ENCODE measurements at regions not wholly inside any gene's neighbourhood (a gene's known extent, or its start where the extent isn't known, plus 50 kb on each side); places are given as distances from the start of the nearest gene placed in this dataset.

- H3K9me3 Mint-ChIP-seq (ENCODE audit: unreplicated experiment) = no peaks in the 10 kb centered on the region
- TF ChIP-seq, protein P1, sequence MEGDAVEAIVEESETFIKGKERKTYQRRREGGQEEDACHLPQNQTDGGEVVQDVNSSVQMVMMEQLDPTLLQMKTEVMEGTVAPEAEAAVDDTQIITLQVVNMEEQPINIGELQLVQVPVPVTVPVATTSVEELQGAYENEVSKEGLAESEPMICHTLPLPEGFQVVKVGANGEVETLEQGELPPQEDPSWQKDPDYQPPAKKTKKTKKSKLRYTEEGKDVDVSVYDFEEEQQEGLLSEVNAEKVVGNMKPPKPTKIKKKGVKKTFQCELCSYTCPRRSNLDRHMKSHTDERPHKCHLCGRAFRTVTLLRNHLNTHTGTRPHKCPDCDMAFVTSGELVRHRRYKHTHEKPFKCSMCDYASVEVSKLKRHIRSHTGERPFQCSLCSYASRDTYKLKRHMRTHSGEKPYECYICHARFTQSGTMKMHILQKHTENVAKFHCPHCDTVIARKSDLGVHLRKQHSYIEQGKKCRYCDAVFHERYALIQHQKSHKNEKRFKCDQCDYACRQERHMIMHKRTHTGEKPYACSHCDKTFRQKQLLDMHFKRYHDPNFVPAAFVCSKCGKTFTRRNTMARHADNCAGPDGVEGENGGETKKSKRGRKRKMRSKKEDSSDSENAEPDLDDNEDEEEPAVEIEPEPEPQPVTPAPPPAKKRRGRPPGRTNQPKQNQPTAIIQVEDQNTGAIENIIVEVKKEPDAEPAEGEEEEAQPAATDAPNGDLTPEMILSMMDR (IDR thresholded peaks at IDR 0.05; ENCODE audit: unreplicated experiment) = no peak
- H3K27ac Mint-ChIP-seq (ENCODE audit: unreplicated experiment) = no peak overlapping the region
- H3K27me3 Mint-ChIP-seq (ENCODE audit: unreplicated experiment) = no peaks in the 10 kb centered on the region
- no peak for DNase-seq (ENCODE audit: low spot score)
- no peaks in the 10 kb centered on the region for H3K4me1 Mint-ChIP-seq (ENCODE audit: unreplicated experiment)
- H3K4me3 Mint-ChIP-seq (ENCODE audit: unreplicated experiment) = no peak overlapping the region
- no peaks in the 10 kb centered on the region for H3K36me3 Mint-ChIP-seq (ENCODE audit: low read depth, unreplicated experiment)
Observed at GRCh38 chr14:98189511-98189910, 1082.5 kb downstream of the BCL11B start.

DNA sequence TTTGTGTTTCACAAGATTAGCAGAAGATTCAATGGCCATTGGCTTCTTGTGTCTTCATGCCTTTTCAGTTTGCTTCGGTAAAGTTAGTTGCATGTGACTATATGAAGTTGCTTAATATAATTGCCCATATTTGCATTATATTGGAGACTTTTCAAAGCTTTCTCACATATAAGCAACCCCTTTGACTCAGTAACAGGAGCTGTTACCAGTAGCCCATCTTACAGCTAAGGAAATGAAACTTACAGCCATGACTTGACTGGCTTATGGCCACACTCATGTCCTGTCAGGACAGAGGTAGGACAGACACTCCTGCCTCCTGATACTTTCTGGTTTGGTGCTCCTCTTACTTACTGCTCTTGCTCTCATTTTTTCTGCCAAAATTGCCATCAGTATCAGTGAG lies 1082.1 kb downstream of the BCL11B start:
- no peak for DNase-seq (ENCODE audit: low spot score)
- no peak overlapping the region for H3K4me3 Mint-ChIP-seq (ENCODE audit: unreplicated experiment)
- H3K27ac Mint-ChIP-seq (ENCODE audit: unreplicated experiment) = no peak overlapping the region
- TF ChIP-seq, protein P1 (IDR thresholded peaks at IDR 0.05; ENCODE audit: unreplicated experiment) = no peak
- H3K36me3 Mint-ChIP-seq (ENCODE audit: low read depth, unreplicated experiment) = no peaks in the 10 kb centered on the region
- no peaks in the 10 kb centered on the region for H3K27me3 Mint-ChIP-seq (ENCODE audit: unreplicated experiment)
- H3K9me3 Mint-ChIP-seq (ENCODE audit: unreplicated experiment) = no peaks in the 10 kb centered on the region
- no peaks in the 10 kb centered on the region for H3K4me1 Mint-ChIP-seq (ENCODE audit: unreplicated experiment)

DNA sequence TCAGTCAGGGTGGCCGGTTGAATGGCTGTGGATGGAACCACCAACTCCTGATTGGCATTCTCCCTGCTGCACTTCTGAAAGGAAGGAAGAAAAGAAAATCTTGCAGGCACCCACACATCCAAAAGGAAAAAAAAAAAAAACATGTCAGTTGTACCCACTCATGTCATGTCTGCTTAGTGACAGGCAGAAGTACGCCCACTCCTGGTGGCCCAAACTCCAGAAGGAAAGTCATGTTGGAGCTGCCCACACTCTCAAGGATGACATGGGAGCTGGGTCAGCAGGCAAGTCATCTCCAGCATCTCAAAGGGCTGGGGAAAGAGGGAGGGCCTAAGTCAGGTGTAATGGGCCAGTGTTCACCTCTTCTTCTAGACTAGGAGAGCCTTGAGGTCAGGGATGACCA lies 1079.1 kb downstream of the BCL11B start:
- H3K27me3 Mint-ChIP-seq (ENCODE audit: unreplicated experiment) = peaks cover 2% of the 10 kb centered on the region
- H3K36me3 Mint-ChIP-seq (ENCODE audit: low read depth, unreplicated experiment) = no peaks in the 10 kb centered on the region
- TF ChIP-seq, protein P1 (IDR thresholded peaks at IDR 0.05; ENCODE audit: unreplicated experiment) = no peak
- no peak overlapping the region for H3K4me3 Mint-ChIP-seq (ENCODE audit: unreplicated experiment)
- H3K27ac Mint-ChIP-seq (ENCODE audit: unreplicated experiment) = no peak overlapping the region
- no peak for DNase-seq (ENCODE audit: low spot score)
- no peaks in the 10 kb centered on the region for H3K4me1 Mint-ChIP-seq (ENCODE audit: unreplicated experiment)
- H3K9me3 Mint-ChIP-seq (ENCODE audit: unreplicated experiment) = no peaks in the 10 kb centered on the region

DNA sequence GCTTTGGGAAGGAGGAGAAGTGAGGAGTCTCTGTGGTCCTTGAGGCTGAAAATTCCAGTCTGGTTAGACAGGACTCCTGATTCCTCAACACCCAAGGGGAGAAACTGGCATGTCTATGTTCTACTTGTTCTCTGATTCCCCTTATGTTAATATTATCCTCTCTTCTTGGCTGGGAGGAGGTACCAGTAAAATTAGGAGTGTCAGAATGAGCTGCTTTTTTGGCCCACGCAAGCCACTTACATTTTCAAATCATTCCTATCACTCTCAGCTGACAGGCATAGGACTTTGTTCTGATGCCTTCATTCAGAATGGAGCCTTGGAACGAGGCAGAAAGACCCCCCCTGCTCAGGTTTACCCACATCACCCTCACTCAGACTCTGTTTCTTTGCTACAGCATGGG lies 1077.2 kb downstream of the BCL11B start:
- H3K27ac Mint-ChIP-seq (ENCODE audit: unreplicated experiment) = no peak overlapping the region
- no peaks in the 10 kb centered on the region for H3K36me3 Mint-ChIP-seq (ENCODE audit: low read depth, unreplicated experiment)
- DNase-seq (ENCODE audit: low spot score) = no peak
- no peaks in the 10 kb centered on the region for H3K9me3 Mint-ChIP-seq (ENCODE audit: unreplicated experiment)
- H3K4me3 Mint-ChIP-seq (ENCODE audit: unreplicated experiment) = no peak overlapping the region
- no peaks in the 10 kb centered on the region for H3K4me1 Mint-ChIP-seq (ENCODE audit: unreplicated experiment)
- TF ChIP-seq, protein P1 (IDR thresholded peaks at IDR 0.05; ENCODE audit: unreplicated experiment) = no peak
- peaks cover 2% of the 10 kb centered on the region for H3K27me3 Mint-ChIP-seq (ENCODE audit: unreplicated experiment)

DNA sequence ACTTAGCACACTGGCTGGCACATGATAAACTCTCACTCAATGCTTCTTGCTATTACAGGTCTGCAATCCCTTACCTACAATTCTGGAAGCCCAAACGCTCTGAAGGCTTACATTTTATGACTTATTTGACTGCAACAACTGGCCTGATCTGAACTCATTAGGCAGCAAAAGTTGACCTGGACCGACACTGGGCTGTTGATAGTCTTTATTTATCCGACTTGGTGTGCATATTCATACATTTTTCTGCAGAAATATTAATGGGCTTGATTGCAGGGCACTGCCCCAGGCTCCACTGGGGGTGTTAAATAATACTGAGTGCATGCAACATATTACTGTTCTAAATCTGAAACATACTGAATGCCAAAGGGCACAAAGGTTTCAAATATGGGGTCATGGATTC lies 1076.7 kb downstream of the BCL11B start:
- Mint-ChIP-seq H3K27me3 (ENCODE audit: unreplicated experiment) (peaks cover 2% of the 10 kb centered on the region), H3K4me1 (ENCODE audit: unreplicated experiment) (no peaks in the 10 kb centered on the region), H3K27ac (ENCODE audit: unreplicated experiment) (no peak overlapping the region), H3K36me3 (ENCODE audit: low read depth, unreplicated experiment) (no peaks in the 10 kb centered on the region), H3K9me3 (ENCODE audit: unreplicated experiment) (no peaks in the 10 kb centered on the region), H3K4me3 (ENCODE audit: unreplicated experiment) (no peak overlapping the region)
- DNase-seq (ENCODE audit: low spot score) = no peak
- TF ChIP-seq, protein P1 (IDR thresholded peaks at IDR 0.05; ENCODE audit: unreplicated experiment) = no peak
